A549 (cell line): ENCODE measurements at regions not wholly inside any gene's neighbourhood (a gene's known extent, or its start where the extent isn't known, plus 50 kb on each side); places are given as distances from the start of the nearest gene placed in this dataset.

Source experiments
- ATAC-seq, 2 experiments: fragments of 200-7000 bp in 1 of 2; fragments of >200 bp in 1 of 2; cut with Nextera tagmentation in 1 of 2; cut with Tn5 transposase in 1 of 2; 3 replicates each; pipeline versions ENCODE4 v1.8.0 to v1.9.1; 2018 to 2020; ENCODE audit warnings: mild to moderate bottlenecking in 1 of 2, moderate library complexity in 1 of 2
- CTCF ChIA-PET: fragments of 300-600 bp; sonication (Branson Sonifier 250); formaldehyde crosslinking; extraction: SDS; loops from one replicate; lab custom pipeline; 2021; ENCODE audit warnings: antibody characterized with exemption, inconsistent platforms; lab: Yijun Ruan, JAX
- POLR2A ChIA-PET: fragments of 350-600 bp; formaldehyde crosslinking; extraction: SDS; loops from one replicate; lab custom pipeline; 2021; ENCODE audit warnings: antibody characterized with exemption, inconsistent platforms; lab: Yijun Ruan, JAX
- DNase-seq, 2 experiments: peaks; one replicate each; pipeline versions ENCODE4 v3.0.0 to v3.0.0-alpha.2; 2011 to 2016; ENCODE audit warnings: low read depth in 1 of 2, low spot score in 1 of 2
- FAIRE-seq: peaks from 2 replicates; lab custom pipeline; 2011; peaks lifted over from hg19 to GRCh38; lab: Jason Lieb, UNC
- H3K27ac ChIP-seq, 2 experiments: fragments of >200 bp; sonication (Bioruptor Twin); formaldehyde crosslinking; 3 replicates each; pipeline ENCODE4 v1.5.1; 2016 to 2017
- H3K4me1 ChIP-seq: fragments of >200 bp; sonication (Bioruptor Twin); formaldehyde crosslinking; 3 replicates; pipeline ENCODE4 v1.6.1; 2016
- H3K4me2 ChIP-seq: fragments of >200 bp; sonication (Bioruptor Twin); formaldehyde crosslinking; 3 replicates; pipeline ENCODE4 v1.6.1; 2016
- H3K4me3 ChIP-seq: fragments of >200 bp; sonication (Bioruptor Twin); formaldehyde crosslinking; 3 replicates; pipeline ENCODE4 v1.5.1; 2016
- H3K9me3 ChIP-seq: fragments of >200 bp; sonication (Bioruptor Twin); formaldehyde crosslinking; 3 replicates; pipeline ENCODE4 v1.6.1; 2016
- E2F6 ChIP-seq: IDR thresholded peaks from 2 replicates; pipeline ENCODE4 v1.6.1; 2012; ENCODE audit warnings: low read depth, borderline replicate concordance
- EHMT2 ChIP-seq: fragments of 200-600 bp; sonication (generic); IDR thresholded peaks from 2 replicates; pipeline ENCODE4 v1.6.1; 2016; ENCODE audit warnings: antibody characterized with exemption, low read depth, mild to moderate bottlenecking, moderate library complexity
- ESRRA ChIP-seq: fragments of 150-350 bp; IDR thresholded peaks from 2 replicates; pipeline ENCODE4 v1.6.1; 2014; ENCODE audit warnings: mild to moderate bottlenecking, low read length, borderline replicate concordance
- GATA3 ChIP-seq: IDR thresholded peaks from 2 replicates; pipeline ENCODE4 v1.6.1; 2012; ENCODE audit warnings: borderline replicate concordance
- HDAC2 ChIP-seq: fragments of 200-600 bp; sonication (generic); IDR thresholded peaks from 2 replicates; pipeline ENCODE4 v1.6.1; 2016
- HEYL ChIP-seq: fragments of 250-450 bp; sonication (Bioruptor Pico); IDR thresholded peaks from 2 replicates; pipeline ENCODE4 v1.8.0; 2021; ENCODE audit warnings: mild to moderate bottlenecking, moderate library complexity
- HOXA7 ChIP-seq: fragments of 250-450 bp; sonication (Bioruptor Pico); IDR thresholded peaks from 2 replicates; pipeline ENCODE4 v1.5.0; 2020; ENCODE audit warnings: mild to moderate bottlenecking, moderate library complexity
- HOXB13 ChIP-seq: fragments of 250-450 bp; sonication (Bioruptor Pico); IDR thresholded peaks from 2 replicates; pipeline ENCODE4 v1.5.0; 2020; ENCODE audit warnings: low read depth, mild to moderate bottlenecking, moderate library complexity
- JUN ChIP-seq, 2 experiments: fragments of >200 bp; sonication (Bioruptor Twin); formaldehyde crosslinking; IDR thresholded peaks; 2 replicates in 1 of 2; 3 replicates in 1 of 2; pipeline ENCODE4 v1.6.1; 2016 to 2017
- JUNB ChIP-seq: fragments of >200 bp; sonication (Bioruptor Twin); formaldehyde crosslinking; IDR thresholded peaks from 2 replicates; pipeline ENCODE4 v1.6.1; 2016
- KDM5A ChIP-seq: fragments of 200-600 bp; sonication (generic); IDR thresholded peaks from 2 replicates; pipeline ENCODE4 v1.6.1; 2016; ENCODE audit warnings: antibody characterized with exemption, mild to moderate bottlenecking
- MAX ChIP-seq: IDR thresholded peaks from 2 replicates; pipeline ENCODE4 v1.6.1; 2012
- PBX3 ChIP-seq: IDR thresholded peaks from 2 replicates; pipeline ENCODE4 v1.6.1; 2012
- PHF8 ChIP-seq: fragments of 200-600 bp; sonication (generic); IDR thresholded peaks from 2 replicates; pipeline ENCODE4 v1.6.1; 2016; ENCODE audit warnings: low read depth, mild to moderate bottlenecking, antibody characterized with exemption, moderate library complexity, borderline replicate concordance
- POLR2AphosphoS2 ChIP-seq: conservative IDR thresholded peaks from 2 replicates; pipeline ENCODE4 v1.6.1; 2012; ENCODE audit warnings: low read length, improper control_type of control experiment, inconsistent platforms
- RAD21 ChIP-seq, 2 experiments: fragments of >200 bp in 1 of 2; sonication (Bioruptor Twin) in 1 of 2; formaldehyde crosslinking in 1 of 2; IDR thresholded peaks in 1 of 2; conservative IDR thresholded peaks in 1 of 2; 2 replicates in 1 of 2; 3 replicates in 1 of 2; pipeline ENCODE4 v1.6.1; 2012 to 2018; ENCODE audit warnings: inconsistent platforms in 1 of 2
- RFX5 ChIP-seq: fragments of 450-650 bp; IDR thresholded peaks from 2 replicates; pipeline ENCODE4 v1.7.1; 2014; ENCODE audit warnings: antibody characterized with exemption, mild to moderate bottlenecking, moderate library complexity
- RNF2 ChIP-seq: fragments of 200-600 bp; sonication (generic); IDR thresholded peaks from 2 replicates; pipeline ENCODE4 v1.6.1; 2016; ENCODE audit warnings: low read depth, mild to moderate bottlenecking, antibody characterized with exemption, moderate library complexity, borderline replicate concordance
- TFCP2L1 ChIP-seq: fragments of 250-450 bp; sonication (Bioruptor Pico); IDR thresholded peaks from 2 replicates; pipeline ENCODE4 v1.5.0; 2021; ENCODE audit warnings: mild to moderate bottlenecking
- WGBS: methylation state at CpG from one replicate; pipeline ENCODE4 v1.1.6; 2017; ENCODE audit errors: missing lambda C conversion rate; 5-methylcytosine and 5-hydroxymethylcytosine counted together
- TF ChIP-seq, protein P1 (sequence below): fragments of 150-350 bp; IDR thresholded peaks from 2 replicates; pipeline ENCODE4 v1.6.1; 2014; ENCODE audit warnings: low read depth, mild to moderate bottlenecking, low read length

DNA sequence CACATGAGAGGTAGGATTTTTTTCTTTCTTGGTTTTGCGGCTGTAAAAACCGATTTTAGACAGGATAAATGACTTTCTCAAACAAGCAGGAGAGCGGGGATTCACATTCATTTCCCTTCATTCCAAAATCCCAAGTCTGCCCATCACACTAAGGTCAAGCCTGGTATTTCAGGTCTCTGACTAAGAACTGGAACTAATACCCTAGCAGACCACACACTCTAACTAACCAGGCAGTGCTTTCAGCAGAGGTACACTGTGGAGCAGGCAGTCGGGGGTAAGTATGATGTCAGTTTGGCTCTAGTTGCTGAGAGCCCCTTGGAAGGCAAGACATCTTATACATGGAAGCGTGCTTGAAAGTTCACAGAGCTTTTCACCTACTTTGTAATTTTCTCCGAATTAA is 128.1 kb upstream of the LHCGR start:
- H3K4me1 ChIP-seq = no peaks in the 10 kb centered on the region
- no peak for FAIRE-seq
- POLR2A ChIA-PET = no interaction called here
- H3K4me2 ChIP-seq = no peak overlapping the region
- CTCF ChIA-PET = no interaction called here
- no peak overlapping the region for H3K27ac ChIP-seq
- ATAC-seq = no peak
- no peak for DNase-seq
- TF ChIP-seq ESRRA (no peak), KDM5A (no peak), EHMT2 (no peak), RAD21 (conservative IDR thresholded peaks at IDR 0.05 in 1 of 2, IDR thresholded peaks at IDR 0.05 in 1 of 2) (no peak), JUNB (no peak), PHF8 (no peak), POLR2AphosphoS2 (no peak), HOXA7 (CRISPR knock-in tag) (no peak), HDAC2 (no peak)
- no peak overlapping the region for H3K4me3 ChIP-seq
- H3K9me3 ChIP-seq = no peaks in the 10 kb centered on the region
- WGBS = 5% methylated on average over 6 of the region's 6 CpGs

- TF ChIP-seq JUN (IDR thresholded peaks at IDR 0.05) (no peak), PHF8 (no peak), E2F6 (no peak), HOXB13 (CRISPR knock-in tag) (no peak), RFX5 (no peak), GATA3 (no peak), PBX3 (no peak), RNF2 (no peak), RAD21 (conservative IDR thresholded peaks at IDR 0.05 in 1 of 2, IDR thresholded peaks at IDR 0.05 in 1 of 2) (no peak)
- whole genome bisulfite sequencing = 15% methylated on average over 2 of the region's 2 CpGs
- Histone ChIP-seq H3K4me3 (no peak overlapping the region), H3K27ac (no peak overlapping the region), H3K4me1 (no peaks in the 10 kb centered on the region), H3K4me2 (no peak overlapping the region), H3K9me3 (no peaks in the 10 kb centered on the region)
- ChIA-PET CTCF (interaction anchor here (0.6 kb wide), 1 partner anchor 1542 kb away, joined by 3 read pairs; no protein-coding TSS in a partner anchor), POLR2A (no interaction called here)
- DNase-seq (no peak), FAIRE-seq (no peak), ATAC-seq (no peak)
Observed at GRCh38 chr2:48874282-48874681, 118.8 kb upstream of the LHCGR start.

DNA sequence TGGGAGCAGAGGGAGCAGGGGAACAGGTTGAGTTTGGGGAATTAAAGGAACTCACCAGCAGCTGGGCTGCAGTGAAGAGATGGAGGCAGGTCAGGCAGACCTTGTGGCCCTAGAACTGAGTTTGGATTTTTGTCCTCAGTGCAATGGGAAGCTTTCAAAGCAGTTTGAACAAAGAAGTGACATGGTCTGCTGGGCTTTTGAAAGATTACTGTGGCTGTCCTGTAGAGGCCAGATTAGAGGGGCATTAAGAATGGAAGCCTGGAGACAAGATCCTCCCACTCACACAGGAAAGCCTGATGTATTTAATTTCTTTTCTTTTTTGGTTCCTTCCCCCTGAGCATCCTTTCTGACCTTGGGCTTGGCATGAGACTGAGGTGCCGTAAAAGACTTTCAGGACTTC is 118.1 kb upstream of the LHCGR start:
- CTCF ChIA-PET = interaction anchor here (0.6 to 1.0 kb wide), 2 partner anchors 9 to 1542 kb away, joined by 3 read pairs; no protein-coding TSS in a partner anchor
- POLR2A ChIA-PET = no interaction called here
- H3K4me2 ChIP-seq = no peak overlapping the region
- FAIRE-seq (no peak), DNase-seq (no peak), ATAC-seq (no peak)
- no peak overlapping the region for H3K27ac ChIP-seq
- WGBS = 5% methylated on average over 1 of the region's 1 CpG
- H3K9me3 ChIP-seq = no peaks in the 10 kb centered on the region
- no peaks in the 10 kb centered on the region for H3K4me1 ChIP-seq
- H3K4me3 ChIP-seq = no peak overlapping the region
- TF ChIP-seq E2F6 (no peak), TFCP2L1 (CRISPR knock-in tag) (no peak), HOXB13 (CRISPR knock-in tag) (no peak), MAX (no peak), HEYL (CRISPR knock-in tag) (no peak), KDM5A (no peak)
- TF ChIP-seq, protein P1, sequence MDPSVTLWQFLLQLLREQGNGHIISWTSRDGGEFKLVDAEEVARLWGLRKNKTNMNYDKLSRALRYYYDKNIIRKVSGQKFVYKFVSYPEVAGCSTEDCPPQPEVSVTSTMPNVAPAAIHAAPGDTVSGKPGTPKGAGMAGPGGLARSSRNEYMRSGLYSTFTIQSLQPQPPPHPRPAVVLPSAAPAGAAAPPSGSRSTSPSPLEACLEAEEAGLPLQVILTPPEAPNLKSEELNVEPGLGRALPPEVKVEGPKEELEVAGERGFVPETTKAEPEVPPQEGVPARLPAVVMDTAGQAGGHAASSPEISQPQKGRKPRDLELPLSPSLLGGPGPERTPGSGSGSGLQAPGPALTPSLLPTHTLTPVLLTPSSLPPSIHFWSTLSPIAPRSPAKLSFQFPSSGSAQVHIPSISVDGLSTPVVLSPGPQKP = no peak
